ENCODE measurements at regions not wholly inside any gene's neighbourhood (a gene's known extent, or its start where the extent isn't known, plus 50 kb on each side); places are given as distances from the start of the nearest gene placed in this dataset.

GRCh38 chr4:36651253-36651652 is 369.8 kb downstream of the DTHD1 start:
- TF ChIP-seq CTCF (IDR thresholded peaks at IDR 0.05; ENCODE audit: low read length), result no peak
- TF ChIP-seq EZH2 (IDR thresholded peaks at IDR 0.05; ENCODE audit: borderline replicate concordance, low read length), result no peak

Data from OCI-LY1 (cell line).